Peyer's patch (tissue), 4 donors: ENCODE measurements at regions not wholly inside any gene's neighbourhood (a gene's known extent, or its start where the extent isn't known, plus 50 kb on each side); places are given as distances from the start of the nearest gene placed in this dataset.

ENCODE experiments used
- DNase-seq, 3 donors: peaks; one replicate each; pipeline ENCODE4 v3.0.0-alpha.2; 2017 to 2019
- H3K27ac ChIP-seq, 4 donors: fragments of 200-600 bp; sonication (generic); one replicate each; pipeline ENCODE4 v1.5.1; 2016 to 2019
- H3K27me3 ChIP-seq, 2 donors: fragments of 200-600 bp; sonication (generic); one replicate each; pipeline ENCODE4 v1.5.1; 2019
- H3K36me3 ChIP-seq, 3 donors: fragments of 200-600 bp; sonication (generic); one replicate each; pipeline ENCODE4 v1.5.1; 2016 to 2019
- H3K4me1 ChIP-seq, 4 donors: fragments of 200-600 bp; sonication (generic); one replicate each; pipeline ENCODE4 v1.5.1; 2016 to 2019
- H3K4me3 ChIP-seq, 4 donors: fragments of 200-600 bp; sonication (generic); 1 replicate in 3 of 4; 2 replicates in 1 of 4; pipeline ENCODE4 v1.5.1; 2016 to 2019; ENCODE audit warnings: mild to moderate bottlenecking in 1 of 4
- H3K9me3 ChIP-seq, 4 donors: fragments of 200-600 bp; sonication (generic); one replicate each; pipeline ENCODE4 v1.5.1; 2016 to 2019; ENCODE audit warnings: mild to moderate bottlenecking in 1 of 4
- CTCF ChIP-seq, 6 experiments: fragments of 450-650 bp in 4 of 6; fragments of 200-600 bp in 2 of 6; sonication (generic) in 1 of 6; IDR thresholded peaks; one replicate each; pipeline ENCODE4 v1.5.1; 2017 to 2019; ENCODE audit warnings: antibody characterized with exemption in 6 of 6, mild to moderate bottlenecking in 3 of 6, moderate library complexity in 1 of 6
- POLR2A ChIP-seq, 2 donors: fragments of 450-650 bp; IDR thresholded peaks; one replicate each; pipeline ENCODE4 v1.5.1; 2017; ENCODE audit warnings: antibody characterized with exemption in 2 of 2, mild to moderate bottlenecking in 2 of 2, moderate library complexity in 2 of 2

DNA sequence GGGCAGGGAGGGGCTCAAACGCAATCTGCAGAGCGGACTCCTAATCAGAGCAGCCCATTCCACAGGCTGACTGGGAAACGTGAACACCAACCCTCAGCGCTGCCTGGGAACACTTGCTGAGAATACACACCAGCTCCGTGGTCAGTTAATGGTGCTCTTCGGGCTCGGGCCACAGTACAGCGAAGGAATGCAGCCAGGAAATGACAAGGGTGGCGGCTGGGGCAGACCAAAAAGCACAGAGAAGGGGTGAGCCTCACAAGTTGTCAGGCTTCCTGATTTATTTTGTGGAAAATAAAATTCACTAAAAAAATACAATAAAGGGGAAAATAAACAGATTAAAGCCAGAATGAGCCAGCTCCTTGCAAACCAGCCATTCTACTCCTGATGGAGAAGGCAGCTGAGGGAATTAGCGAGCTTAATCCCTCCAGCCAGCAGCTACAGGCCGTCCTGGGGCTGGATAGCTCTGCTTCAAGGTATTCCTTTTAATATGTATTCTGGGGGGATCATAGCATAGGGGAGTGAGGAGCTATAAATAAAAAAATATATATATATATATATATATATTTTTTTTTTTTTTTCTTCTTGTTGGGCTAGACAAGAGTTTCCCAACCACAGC is 165.5 kb upstream of the NTM start:
- Histone ChIP-seq H3K4me3 (no peak overlapping the region), H3K27me3 (no peaks in the 10 kb centered on the region), H3K9me3 (no peaks in the 10 kb centered on the region), H3K36me3 (no peaks in the 10 kb centered on the region), H3K27ac (no peak overlapping the region), H3K4me1 (no peaks in the 10 kb centered on the region)
- DNase-seq: no peak
- no peak for TF ChIP-seq CTCF (IDR thresholded peaks at IDR 0.05)
- TF ChIP-seq POLR2A (IDR thresholded peaks at IDR 0.05): no peak

DNA sequence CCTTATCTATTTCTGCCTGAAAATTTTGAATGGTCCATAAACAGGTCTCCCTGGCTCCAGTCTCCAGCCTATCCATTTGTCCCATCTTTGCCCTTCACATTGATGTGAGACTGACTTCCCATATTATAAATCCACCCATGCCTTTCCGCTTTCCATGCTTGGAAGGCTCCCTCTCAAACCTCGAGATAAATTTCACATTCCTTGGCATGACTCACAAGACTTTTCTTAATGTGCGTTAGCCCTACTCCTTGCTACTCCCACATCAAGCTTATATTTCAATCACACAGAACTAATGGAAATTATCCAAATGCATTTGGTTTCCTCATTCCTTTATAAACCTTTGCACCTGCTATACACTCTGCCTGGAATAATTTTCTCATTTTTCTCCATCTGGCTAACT is 163.7 kb upstream of the NTM start:
- no peak for DNase-seq
- H3K27me3 ChIP-seq: no peaks in the 10 kb centered on the region
- no peak for TF ChIP-seq POLR2A (IDR thresholded peaks at IDR 0.05)
- TF ChIP-seq CTCF (IDR thresholded peaks at IDR 0.05): no peak
- no peaks in the 10 kb centered on the region for H3K4me1 ChIP-seq
- H3K9me3 ChIP-seq: no peaks in the 10 kb centered on the region
- H3K36me3 ChIP-seq: no peaks in the 10 kb centered on the region
- no peak overlapping the region for H3K4me3 ChIP-seq
- no peak overlapping the region for H3K27ac ChIP-seq

DNA sequence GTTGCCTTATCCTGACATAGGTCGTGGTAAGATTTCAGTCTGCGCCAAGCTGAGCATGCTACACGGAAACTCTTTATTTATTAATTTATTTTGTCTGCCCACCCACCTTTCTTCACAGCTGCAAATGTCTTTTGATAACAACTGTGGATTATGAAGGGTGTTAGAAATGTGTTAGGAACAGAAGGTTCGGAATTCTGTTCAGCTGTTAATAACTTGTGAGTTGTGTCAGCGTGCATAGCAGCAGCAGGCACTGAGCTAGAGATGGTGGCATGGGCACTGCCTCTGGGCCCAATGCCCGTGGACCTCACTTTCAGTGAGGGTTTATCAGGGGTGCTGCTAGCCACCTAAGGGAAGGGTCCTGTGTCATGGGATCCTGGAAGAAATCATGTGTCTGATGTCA is 162.5 kb upstream of the NTM start:
- DNase-seq: no peak
- H3K9me3 ChIP-seq: no peaks in the 10 kb centered on the region
- H3K4me3 ChIP-seq: no peak overlapping the region
- TF ChIP-seq POLR2A (IDR thresholded peaks at IDR 0.05) (no peak), CTCF (IDR thresholded peaks at IDR 0.05) (no peak)
- H3K36me3 ChIP-seq: no peaks in the 10 kb centered on the region
- no peak overlapping the region for H3K27ac ChIP-seq
- no peaks in the 10 kb centered on the region for H3K27me3 ChIP-seq
- H3K4me1 ChIP-seq: no peaks in the 10 kb centered on the region

DNA sequence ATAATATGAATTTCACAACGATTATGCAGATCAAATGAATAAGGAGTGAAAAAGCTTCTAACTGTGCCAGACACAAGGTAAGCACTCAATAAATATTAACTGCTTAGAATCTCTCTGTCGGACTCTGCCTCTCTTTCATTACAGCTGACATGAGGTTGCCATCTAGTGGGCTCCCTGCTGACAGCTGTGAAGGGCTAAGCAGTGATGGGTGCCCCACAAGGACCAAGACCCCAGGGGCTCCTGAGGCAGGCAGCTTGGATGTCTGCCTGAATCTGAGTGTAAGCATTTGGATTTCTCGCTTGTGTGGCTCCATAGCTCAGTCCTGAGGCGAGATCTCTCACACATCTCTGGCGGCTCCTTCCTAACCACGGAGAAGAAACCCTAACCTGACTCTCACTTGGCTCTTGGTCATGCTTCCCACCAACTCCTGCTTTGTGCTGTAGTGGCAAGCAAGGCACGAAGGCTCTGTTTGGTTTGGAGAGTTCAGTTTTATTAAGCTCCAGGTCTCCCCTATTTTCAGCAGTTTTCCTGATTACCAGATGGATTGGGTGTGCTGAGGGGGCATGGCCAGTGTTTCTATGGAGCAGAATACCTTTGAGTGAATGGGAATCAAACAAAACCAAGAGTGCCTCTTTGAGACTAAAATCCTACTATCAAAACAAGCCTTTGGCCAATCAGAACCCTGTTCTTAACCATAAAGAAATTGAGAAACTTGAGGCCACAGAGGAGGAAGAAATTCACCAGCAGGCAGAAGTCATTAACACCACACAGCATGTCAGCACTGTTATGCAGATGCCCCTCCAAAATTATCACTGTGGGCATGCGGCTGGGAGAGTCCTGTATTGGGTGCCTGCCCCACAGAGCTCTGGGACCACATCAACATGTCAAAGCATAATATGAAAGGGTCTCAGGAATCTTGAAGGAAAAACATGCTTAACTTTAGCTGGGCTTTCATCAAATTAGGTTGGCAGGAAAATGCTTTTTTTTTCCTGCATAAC is 152.8 kb upstream of the NTM start:
- TF ChIP-seq POLR2A (IDR thresholded peaks at IDR 0.05): no peak
- TF ChIP-seq CTCF (IDR thresholded peaks at IDR 0.05): no peak
- no peaks in the 10 kb centered on the region for H3K4me1 ChIP-seq
- H3K9me3 ChIP-seq: no peaks in the 10 kb centered on the region
- no peak for DNase-seq
- H3K27me3 ChIP-seq: no peaks in the 10 kb centered on the region
- no peak overlapping the region for H3K4me3 ChIP-seq
- H3K36me3 ChIP-seq: no peaks in the 10 kb centered on the region
- H3K27ac ChIP-seq: no peak overlapping the region

- H3K27ac ChIP-seq: no peak overlapping the region
- H3K4me3 ChIP-seq: no peak overlapping the region
- H3K27me3 ChIP-seq: no peaks in the 10 kb centered on the region
- H3K4me1 ChIP-seq: no peaks in the 10 kb centered on the region
- H3K9me3 ChIP-seq: no peaks in the 10 kb centered on the region
- TF ChIP-seq CTCF (IDR thresholded peaks at IDR 0.05) (no peak), POLR2A (IDR thresholded peaks at IDR 0.05) (no peak)
- H3K36me3 ChIP-seq: no peaks in the 10 kb centered on the region
- DNase-seq: no peak
These were observed 151.9 kb upstream of the NTM start for GRCh38 chr11:131218542-131218941.
